ENCODE measurements at regions not wholly inside any gene's neighbourhood (a gene's known extent, or its start where the extent isn't known, plus 50 kb on each side); places are given as distances from the start of the nearest gene placed in this dataset.

DNA sequence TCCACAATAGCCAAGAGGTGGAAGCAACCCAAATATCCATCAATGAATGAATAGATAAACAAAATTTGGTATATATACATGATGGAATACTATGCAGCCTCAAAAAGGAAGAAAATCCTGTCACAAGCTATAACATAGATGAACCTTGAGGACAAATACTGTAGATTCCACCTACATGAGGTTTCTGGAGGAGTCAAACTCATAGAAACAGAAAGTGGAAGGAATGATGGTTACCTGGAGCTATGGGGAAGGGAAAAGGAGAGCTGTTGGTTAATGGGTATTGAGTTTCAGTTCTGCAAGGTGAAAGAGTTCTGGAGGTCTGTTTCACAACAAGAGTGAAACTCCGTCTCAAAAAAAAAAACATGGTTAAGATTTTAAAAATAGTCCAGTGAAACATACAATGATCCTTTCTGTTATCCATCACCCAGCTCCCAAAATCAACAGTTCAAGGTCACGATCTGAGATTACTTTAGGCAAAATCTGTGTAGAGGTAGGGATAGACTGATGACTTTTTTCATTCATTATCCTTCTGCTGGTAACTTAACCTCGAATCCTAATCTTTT is 80.8 kb upstream of the HNRNPU start:
- no peak for DNase-seq (ENCODE audit: low read depth)

DNA sequence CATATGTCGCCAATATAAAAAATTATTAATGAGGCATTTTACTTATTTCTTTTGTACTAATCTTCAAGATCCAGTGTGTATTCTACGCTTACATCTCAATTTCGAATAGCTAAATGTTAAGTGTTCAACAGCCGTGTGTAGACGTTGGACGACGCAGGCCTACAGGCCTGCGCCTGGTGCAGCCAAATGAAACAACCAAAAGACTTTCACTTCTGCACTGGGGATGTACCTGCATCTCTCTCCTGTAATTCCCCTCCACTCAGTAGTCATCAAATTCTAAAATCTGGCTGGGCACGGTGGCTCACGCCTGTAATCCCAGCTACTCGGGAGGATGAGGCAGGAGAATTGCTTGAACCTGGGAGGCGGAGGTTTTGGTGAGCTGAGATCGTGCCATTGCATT is 76.8 kb upstream of the HNRNPU start:
- DNase-seq (ENCODE audit: low read depth), result no peak

DNA sequence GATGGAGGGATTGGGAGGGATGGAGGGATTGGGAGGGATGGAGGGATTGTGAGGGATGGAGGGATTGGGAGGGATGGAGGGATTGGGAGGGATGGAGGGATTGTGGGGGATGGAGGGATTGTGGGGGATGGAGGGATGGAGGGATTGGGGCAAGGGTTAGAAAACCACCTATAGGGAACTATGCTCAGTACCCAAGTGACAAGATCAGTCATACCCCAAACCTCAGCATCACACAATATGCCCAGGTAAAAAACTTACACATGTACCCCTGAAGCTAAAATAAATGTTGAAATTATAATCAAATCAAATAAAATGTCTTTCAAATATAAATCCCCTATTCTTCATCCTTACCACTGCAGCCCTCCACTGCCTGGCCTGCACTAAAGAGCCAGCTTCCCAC is 72.8 kb upstream of the HNRNPU start:
- DNase-seq (ENCODE audit: low read depth), result no peak

GRCh38 chr1:244920911-244921761 is 56.8 kb upstream of the HNRNPU start:
- no peak for DNase-seq (ENCODE audit: low read depth)

GRCh38 chr1:244919320-244920282 is 55.3 kb upstream of the HNRNPU start:
- no peak for DNase-seq (ENCODE audit: low read depth)

- DNase-seq (ENCODE audit: low read depth), result peak; percentile 45
Measured at GRCh38 chr1:244918421-244919319, 54.3 kb upstream of the HNRNPU start.

GRCh38 chr1:244917073-244917670 is 52.8 kb upstream of the HNRNPU start:
- DNase-seq (ENCODE audit: low read depth), result no peak

DNA sequence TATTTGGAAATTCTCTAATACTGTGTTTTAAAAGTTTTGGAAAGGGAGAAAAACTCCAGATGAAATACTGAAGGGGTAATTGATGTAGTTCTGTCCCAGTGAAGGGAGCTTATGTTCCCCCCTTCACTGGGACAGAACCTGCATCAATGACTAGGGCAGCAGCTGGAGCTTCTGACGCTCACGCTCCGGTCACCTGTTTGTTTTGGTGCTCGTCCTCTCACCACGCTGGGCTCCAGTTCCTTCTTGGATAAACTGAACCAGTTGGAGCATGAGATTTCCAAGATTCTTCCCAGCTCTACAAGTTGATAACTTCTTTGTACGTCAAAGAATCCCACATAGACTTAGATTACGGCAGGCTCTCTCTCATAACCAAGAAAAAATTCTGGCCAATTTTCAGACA is 51.4 kb upstream of the HNRNPU start:
- no peak for DNase-seq (ENCODE audit: low read depth)

GRCh38 chr1:244914761-244915160 is 50.4 kb upstream of the HNRNPU start:
- no peak for DNase-seq (ENCODE audit: low read depth)
